ENCODE measurements at regions not wholly inside any gene's neighbourhood (a gene's known extent, or its start where the extent isn't known, plus 50 kb on each side); places are given as distances from the start of the nearest gene placed in this dataset.

DNA sequence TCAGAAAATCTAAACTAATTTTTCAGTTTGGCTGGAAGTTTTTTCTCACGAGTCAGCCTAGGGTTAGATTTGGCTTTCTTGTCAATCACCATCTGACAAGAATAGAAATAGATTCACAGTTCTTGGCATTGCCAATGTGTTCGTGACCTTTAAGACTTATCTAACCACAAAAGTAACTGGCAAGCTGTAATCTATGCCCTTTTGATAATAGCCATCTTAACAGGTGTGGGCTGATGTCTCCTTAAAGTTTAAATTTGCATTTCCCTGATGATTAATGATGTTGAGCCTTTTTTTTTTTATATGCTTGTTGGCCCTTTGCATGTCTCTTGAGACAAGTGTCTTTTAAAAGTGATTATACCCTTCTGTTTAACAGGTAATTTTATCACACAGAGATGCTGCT is 460.3 kb upstream of the PRKX start:
- Histone ChIP-seq H3K27ac (ENCODE audit: low read depth, low read length) (no peak overlapping the region), H4K20me1 (ENCODE audit: control insufficient read depth, insufficient read depth, low read depth, low read length) (no peaks in the 10 kb centered on the region), H3K4me2 (ENCODE audit: low read length) (no peak overlapping the region), H3F3A (ENCODE audit: control insufficient read depth, insufficient read depth) (no peaks in the 10 kb centered on the region), H3K4me3 (ENCODE audit: low read length) (no peak overlapping the region), H3K36me3 (ENCODE audit: control insufficient read depth, low read length) (no peaks in the 10 kb centered on the region), H3K79me2 (ENCODE audit: control insufficient read depth, low read length) (no peaks in the 10 kb centered on the region), H3K9me3 (ENCODE audit: control insufficient read depth, insufficient read depth, low read length) (no peaks in the 10 kb centered on the region), H3K4me1 (ENCODE audit: control insufficient read depth, low read length) (no peaks in the 10 kb centered on the region), H3K27me3 (ENCODE audit: control insufficient read depth, low read length) (no peaks in the 10 kb centered on the region), H3K9me2 (replicated peaks; ENCODE audit: control insufficient read depth, low read length) (no peaks in the 10 kb centered on the region)
- TF ChIP-seq, protein P1, sequence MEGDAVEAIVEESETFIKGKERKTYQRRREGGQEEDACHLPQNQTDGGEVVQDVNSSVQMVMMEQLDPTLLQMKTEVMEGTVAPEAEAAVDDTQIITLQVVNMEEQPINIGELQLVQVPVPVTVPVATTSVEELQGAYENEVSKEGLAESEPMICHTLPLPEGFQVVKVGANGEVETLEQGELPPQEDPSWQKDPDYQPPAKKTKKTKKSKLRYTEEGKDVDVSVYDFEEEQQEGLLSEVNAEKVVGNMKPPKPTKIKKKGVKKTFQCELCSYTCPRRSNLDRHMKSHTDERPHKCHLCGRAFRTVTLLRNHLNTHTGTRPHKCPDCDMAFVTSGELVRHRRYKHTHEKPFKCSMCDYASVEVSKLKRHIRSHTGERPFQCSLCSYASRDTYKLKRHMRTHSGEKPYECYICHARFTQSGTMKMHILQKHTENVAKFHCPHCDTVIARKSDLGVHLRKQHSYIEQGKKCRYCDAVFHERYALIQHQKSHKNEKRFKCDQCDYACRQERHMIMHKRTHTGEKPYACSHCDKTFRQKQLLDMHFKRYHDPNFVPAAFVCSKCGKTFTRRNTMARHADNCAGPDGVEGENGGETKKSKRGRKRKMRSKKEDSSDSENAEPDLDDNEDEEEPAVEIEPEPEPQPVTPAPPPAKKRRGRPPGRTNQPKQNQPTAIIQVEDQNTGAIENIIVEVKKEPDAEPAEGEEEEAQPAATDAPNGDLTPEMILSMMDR (IDR thresholded peaks at IDR 0.05; ENCODE audit: low read depth, low read length, poor library complexity, severe bottlenecking), result no peak
- TF ChIP-seq EZH2phosphoT487 (IDR thresholded peaks at IDR 0.05; ENCODE audit: borderline replicate concordance, low read length), result no peak

GRCh38 chrX:4151798-4152197 is 438.3 kb upstream of the PRKX start:
- Histone ChIP-seq H3F3A (ENCODE audit: control insufficient read depth, insufficient read depth) (no peaks in the 10 kb centered on the region), H3K4me2 (ENCODE audit: low read length) (no peak overlapping the region), H4K20me1 (ENCODE audit: control insufficient read depth, insufficient read depth, low read depth, low read length) (no peaks in the 10 kb centered on the region), H3K4me3 (ENCODE audit: low read length) (no peak overlapping the region), H3K9me3 (ENCODE audit: control insufficient read depth, insufficient read depth, low read length) (no peaks in the 10 kb centered on the region), H3K27me3 (ENCODE audit: control insufficient read depth, low read length) (no peaks in the 10 kb centered on the region), H3K9me2 (replicated peaks; ENCODE audit: control insufficient read depth, low read length) (no peaks in the 10 kb centered on the region), H3K79me2 (ENCODE audit: control insufficient read depth, low read length) (no peaks in the 10 kb centered on the region), H3K36me3 (ENCODE audit: control insufficient read depth, low read length) (no peaks in the 10 kb centered on the region), H3K27ac (ENCODE audit: low read depth, low read length) (no peak overlapping the region), H3K4me1 (ENCODE audit: control insufficient read depth, low read length) (no peaks in the 10 kb centered on the region)
- TF ChIP-seq, protein P1 (IDR thresholded peaks at IDR 0.05; ENCODE audit: low read depth, low read length, poor library complexity, severe bottlenecking), result no peak
- no peak for TF ChIP-seq EZH2phosphoT487 (IDR thresholded peaks at IDR 0.05; ENCODE audit: borderline replicate concordance, low read length)

DNA sequence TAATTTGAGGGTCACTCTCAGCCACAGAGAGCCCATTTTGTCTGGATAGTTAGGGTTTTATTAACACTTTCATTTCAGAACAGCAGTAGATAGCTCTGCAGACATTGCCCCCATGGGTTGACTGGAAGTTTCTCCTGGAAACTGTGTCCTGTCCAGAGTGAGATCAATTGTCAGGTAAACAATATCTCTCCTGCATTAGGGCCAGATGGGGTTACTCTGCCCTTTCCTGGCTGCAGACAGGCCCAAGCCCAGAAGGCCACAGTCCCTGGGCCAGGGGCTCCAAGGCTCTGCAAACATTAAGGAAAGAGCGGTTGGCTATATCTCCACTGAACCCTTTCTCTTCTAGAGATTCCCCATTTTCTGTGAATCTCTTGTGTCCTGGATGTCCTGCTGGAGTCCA is 436.8 kb upstream of the PRKX start:
- Histone ChIP-seq H3K36me3 (ENCODE audit: control insufficient read depth, low read length) (no peaks in the 10 kb centered on the region), H3K4me3 (ENCODE audit: low read length) (no peak overlapping the region), H3K4me1 (ENCODE audit: control insufficient read depth, low read length) (no peaks in the 10 kb centered on the region), H3K4me2 (ENCODE audit: low read length) (no peak overlapping the region), H3K9me3 (ENCODE audit: control insufficient read depth, insufficient read depth, low read length) (no peaks in the 10 kb centered on the region), H3K79me2 (ENCODE audit: control insufficient read depth, low read length) (no peaks in the 10 kb centered on the region), H3K27me3 (ENCODE audit: control insufficient read depth, low read length) (no peaks in the 10 kb centered on the region), H3F3A (ENCODE audit: control insufficient read depth, insufficient read depth) (no peaks in the 10 kb centered on the region), H3K27ac (ENCODE audit: low read depth, low read length) (no peak overlapping the region), H4K20me1 (ENCODE audit: control insufficient read depth, insufficient read depth, low read depth, low read length) (no peaks in the 10 kb centered on the region), H3K9me2 (replicated peaks; ENCODE audit: control insufficient read depth, low read length) (no peaks in the 10 kb centered on the region)
- TF ChIP-seq EZH2phosphoT487 (IDR thresholded peaks at IDR 0.05; ENCODE audit: borderline replicate concordance, low read length), result no peak
- TF ChIP-seq, protein P1 (IDR thresholded peaks at IDR 0.05; ENCODE audit: low read depth, low read length, poor library complexity, severe bottlenecking), result no peak

- no peaks in the 10 kb centered on the region for H3K79me2 ChIP-seq (ENCODE audit: control insufficient read depth, low read length)
- H3K27me3 ChIP-seq (ENCODE audit: control insufficient read depth, low read length), result no peaks in the 10 kb centered on the region
- H3K36me3 ChIP-seq (ENCODE audit: control insufficient read depth, low read length), result no peaks in the 10 kb centered on the region
- no peak overlapping the region for H3K27ac ChIP-seq (ENCODE audit: low read depth, low read length)
- no peak overlapping the region for H3K4me2 ChIP-seq (ENCODE audit: low read length)
- no peaks in the 10 kb centered on the region for H3K4me1 ChIP-seq (ENCODE audit: control insufficient read depth, low read length)
- no peak overlapping the region for H3K4me3 ChIP-seq (ENCODE audit: low read length)
- TF ChIP-seq, protein P1 (IDR thresholded peaks at IDR 0.05; ENCODE audit: low read depth, low read length, poor library complexity, severe bottlenecking), result no peak
- TF ChIP-seq EZH2phosphoT487 (IDR thresholded peaks at IDR 0.05; ENCODE audit: borderline replicate concordance, low read length), result no peak
- no peaks in the 10 kb centered on the region for H4K20me1 ChIP-seq (ENCODE audit: control insufficient read depth, insufficient read depth, low read depth, low read length)
- H3K9me2 ChIP-seq (replicated peaks; ENCODE audit: control insufficient read depth, low read length), result no peaks in the 10 kb centered on the region
- no peaks in the 10 kb centered on the region for H3K9me3 ChIP-seq (ENCODE audit: control insufficient read depth, insufficient read depth, low read length)
- no peaks in the 10 kb centered on the region for H3F3A ChIP-seq (ENCODE audit: control insufficient read depth, insufficient read depth)
Measured at GRCh38 chrX:4129626-4130025, 416.2 kb upstream of the PRKX start.

Data from DOHH2 (cell line).